NCI-H1436 treated with DMSO at 0.1 percent for 48 hours (cell line): ENCODE measurements at regions not wholly inside any gene's neighbourhood (a gene's known extent, or its start where the extent isn't known, plus 50 kb on each side); places are given as distances from the start of the nearest gene placed in this dataset.
"Not testable (repeated sequence)": the region's sequence is repeated elsewhere in the genome, so short reads cannot be mapped to it uniquely, and the experiment has no call there.

Experiments
- DNase-seq: peaks from one replicate; lab custom pipeline; 2025; lab: John Stamatoyannopoulos, UW

DNA sequence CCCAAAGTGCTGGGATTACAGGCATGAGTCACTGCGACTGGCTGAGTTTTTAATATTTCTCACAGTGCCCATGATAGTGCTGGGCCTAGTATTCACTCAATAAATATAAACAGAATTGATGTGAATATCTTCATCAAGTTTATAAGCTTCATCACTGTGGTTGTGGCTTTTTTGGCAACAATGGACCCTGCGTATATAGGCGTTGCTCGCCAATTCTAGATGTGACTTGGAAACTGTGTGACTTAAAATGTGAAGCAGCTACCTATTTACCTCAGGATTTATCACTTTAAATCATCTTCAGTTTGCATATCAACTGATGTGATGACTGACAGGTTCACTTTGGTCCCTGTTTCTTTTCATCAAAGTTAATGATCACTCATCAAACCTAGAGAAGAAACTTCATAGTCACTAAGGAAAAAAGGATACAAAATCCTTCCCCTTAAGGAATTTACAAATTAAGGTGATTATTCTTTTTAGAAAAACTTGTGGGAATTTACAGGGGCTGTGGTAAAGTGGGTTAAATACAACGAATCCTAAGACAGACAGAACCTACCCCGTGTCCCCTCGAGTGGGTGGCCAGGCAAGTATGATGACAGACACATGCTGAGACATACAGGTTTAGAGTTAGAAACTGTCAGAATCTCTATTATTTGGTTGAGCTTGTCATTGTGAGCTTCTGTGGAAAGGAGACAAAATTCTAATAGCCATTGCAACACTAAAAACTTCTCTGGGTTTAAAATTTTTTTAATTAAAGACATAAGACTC is 101.3 kb downstream of the AKAP11 start:
- DNase-seq, result no peak

- DNase-seq, result no peak
Observed at GRCh38 chr13:42375663-42376062, 103.7 kb downstream of the AKAP11 start.

- DNase-seq, result peak; percentile 44
Observed at GRCh38 chr13:42377640-42378382, 105.9 kb downstream of the AKAP11 start.

DNA sequence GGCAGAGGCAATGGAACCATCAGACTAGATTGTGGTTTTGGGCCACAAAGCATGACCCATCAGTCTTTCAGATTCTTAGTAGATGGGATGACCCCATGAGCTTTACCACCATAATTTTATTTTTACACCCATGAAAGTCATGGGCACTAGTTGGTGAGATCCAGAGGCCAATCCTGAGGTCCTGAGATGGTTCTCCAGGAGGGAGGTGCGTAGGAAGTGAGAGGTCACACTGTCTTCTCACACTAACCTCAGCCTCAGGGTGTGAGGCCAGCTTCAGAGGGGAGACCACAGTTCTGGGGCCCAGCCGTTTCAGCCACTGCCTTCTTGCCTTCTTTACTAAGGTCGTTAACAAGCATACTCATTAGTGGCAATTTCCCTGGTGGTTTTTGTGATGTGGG is 106.4 kb downstream of the AKAP11 start:
- DNase-seq, result no peak

- no peak for DNase-seq
Observed at GRCh38 chr13:42379241-42379640, 107.3 kb downstream of the AKAP11 start.

- no peak for DNase-seq
Observed at GRCh38 chr13:42380420-42381164, 108.6 kb downstream of the AKAP11 start.

- DNase-seq, result no peak
Observed at GRCh38 chr13:42381165-42381425, 109.1 kb downstream of the AKAP11 start.

- DNase-seq, result not testable (repeated sequence)
Observed at GRCh38 chr13:42381426-42381825, 109.5 kb downstream of the AKAP11 start.

DNA sequence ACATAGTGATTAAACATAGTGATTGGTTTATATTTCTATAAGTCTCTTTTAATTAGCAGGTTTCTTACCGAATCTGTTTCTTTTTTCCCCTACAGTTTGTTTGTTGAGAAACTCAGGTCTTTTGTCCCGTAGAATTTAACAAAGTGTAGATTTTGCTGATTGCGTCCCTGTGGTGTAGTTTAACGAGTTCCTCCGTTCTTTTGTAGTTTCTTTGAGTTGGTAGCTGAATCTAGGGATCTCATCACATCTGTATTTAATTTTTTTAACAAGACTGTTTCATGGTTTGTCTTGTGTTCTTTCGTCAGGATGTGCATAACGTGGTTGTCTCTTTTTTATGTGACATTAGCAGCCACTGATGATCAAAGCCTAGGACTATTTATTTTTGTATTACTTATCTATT is 111.1 kb downstream of the AKAP11 start:
- DNase-seq, result no peak

DNA sequence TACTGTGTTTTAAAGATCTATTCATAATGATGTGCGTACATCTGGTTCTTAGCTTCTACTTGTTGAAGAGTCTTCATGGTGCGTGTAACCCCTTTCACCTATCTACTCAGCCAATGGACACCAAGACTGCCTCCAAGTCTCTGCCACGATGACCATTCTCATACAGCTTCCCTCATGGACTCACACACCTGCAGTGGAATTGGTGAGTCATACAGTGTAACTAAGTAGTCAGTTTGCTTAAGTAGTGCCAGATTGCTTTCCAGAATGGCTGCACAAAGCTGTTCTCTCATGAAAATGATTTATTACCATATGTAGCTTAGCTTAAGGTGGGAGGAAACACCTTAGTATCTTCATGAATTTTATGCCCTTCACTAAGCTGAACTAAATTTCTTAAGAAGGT is 112.3 kb downstream of the AKAP11 start:
- peak; percentile 25 for DNase-seq

DNA sequence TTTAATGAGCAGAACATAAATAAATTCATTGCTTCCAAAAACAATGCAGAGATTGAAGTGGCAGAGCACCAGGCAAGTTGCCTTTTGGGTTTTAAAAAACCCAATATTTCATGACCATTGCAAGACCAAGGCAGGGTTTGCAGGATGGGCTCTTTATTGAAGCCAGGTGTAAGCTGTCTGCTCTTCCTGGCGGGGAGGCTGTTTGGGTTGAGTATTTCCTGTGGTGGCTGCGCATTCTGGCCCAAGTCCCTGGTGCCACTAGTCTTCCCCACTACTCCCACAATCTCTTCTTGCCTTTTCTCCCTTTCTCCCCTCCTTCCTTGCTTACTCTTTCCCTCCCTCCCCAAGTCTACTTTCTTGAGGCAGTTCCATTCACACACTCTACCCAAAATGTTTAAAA is 116.4 kb downstream of the AKAP11 start:
- DNase-seq, result no peak

DNA sequence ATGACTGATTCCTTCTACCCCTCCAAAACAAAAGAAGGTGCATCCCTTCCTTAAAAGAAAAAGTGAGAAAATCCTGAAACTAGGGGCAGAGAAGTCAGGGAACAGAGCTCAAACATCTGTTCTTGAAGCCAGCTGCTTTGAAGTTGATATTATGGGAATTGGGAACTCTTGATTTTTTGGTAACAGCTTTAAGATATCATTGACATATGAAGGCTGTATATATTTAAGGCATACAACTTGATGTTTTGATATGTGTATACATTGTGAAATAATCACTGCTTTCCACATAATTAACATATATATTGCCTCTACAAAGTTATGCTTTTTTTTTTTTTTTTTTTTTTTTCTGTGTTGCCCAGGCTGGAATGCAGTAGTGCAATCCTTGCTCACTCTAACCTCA is 117.1 kb downstream of the AKAP11 start:
- no peak for DNase-seq

- DNase-seq, result no peak
Observed at GRCh38 chr13:42392180-42392579, 120.2 kb downstream of the AKAP11 start.

DNA sequence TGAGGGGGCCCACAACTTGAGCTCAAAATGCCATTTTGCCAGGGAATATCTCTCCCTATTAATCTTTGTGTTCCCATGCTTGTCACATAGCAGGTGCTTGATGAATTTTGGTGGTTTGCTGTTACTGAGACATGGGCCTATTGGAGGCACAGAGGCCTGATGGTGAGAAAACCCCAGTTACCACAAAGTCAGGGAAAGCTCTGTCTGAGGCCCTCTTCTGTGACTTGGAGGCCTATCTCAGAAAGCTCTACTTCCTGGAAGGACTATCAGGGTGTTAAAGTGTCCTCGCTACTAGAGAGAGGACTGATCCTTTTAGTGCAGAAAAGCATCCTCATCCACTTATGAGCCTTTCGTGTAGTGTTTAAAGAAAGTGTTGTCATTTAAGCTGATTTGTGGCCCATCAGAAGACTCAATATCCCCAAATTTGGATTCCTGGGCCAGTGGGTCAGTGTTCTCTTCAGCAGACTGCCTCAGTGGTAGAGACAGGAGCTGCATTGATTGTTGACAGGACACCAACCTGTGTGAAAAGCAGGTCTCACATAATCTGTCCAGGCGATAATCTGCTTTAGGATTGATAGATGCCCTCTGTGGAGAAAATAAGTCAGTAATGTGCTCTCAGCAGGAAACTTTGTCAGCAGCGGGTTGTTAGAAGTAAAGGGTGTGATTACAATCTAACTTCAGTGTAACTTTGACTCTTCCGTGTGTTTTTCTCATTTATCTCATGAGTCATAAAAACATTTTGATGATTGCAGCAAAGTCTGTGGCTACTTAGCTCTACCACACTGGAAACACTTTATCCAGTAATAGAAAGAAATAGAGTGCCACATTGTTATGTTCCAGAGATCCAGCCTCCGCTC is 121.0 kb downstream of the AKAP11 start:
- no peak for DNase-seq

DNA sequence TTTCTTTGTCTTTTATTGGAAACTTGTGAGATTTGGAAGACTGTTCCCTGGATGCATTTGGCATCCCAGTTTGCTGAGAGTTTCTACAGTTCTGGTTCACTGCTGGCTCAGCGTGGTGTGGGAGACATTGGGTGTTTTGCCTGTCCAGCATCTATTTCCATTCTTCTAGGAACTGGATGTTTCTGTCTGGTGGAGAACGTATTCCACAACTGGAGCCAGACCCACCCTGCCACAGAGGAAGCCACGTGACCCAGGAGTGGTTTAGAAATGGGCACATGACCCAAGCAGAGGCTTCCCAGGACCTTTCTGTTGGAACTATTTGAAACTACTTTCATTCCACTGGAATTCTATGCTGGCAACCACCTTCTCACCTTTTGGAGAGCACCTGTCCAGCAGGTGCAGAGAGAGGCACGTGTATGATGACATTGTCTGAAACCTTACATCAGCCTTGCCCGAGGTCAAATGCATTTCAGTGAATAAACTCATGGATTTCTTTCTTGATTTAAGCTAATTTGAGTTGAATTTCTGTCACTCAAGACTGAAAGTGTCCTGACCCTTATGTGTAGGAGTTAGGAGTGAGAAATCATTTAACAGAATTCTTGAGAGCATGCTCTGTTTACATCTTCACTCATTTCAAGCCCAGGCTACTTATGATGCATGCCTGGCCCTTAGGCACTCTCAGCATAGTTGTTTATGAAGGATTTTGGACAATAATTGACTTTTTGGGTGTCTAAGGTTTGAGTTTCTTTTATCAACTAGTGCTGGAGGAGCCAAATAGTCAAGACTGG is 121.8 kb downstream of the AKAP11 start:
- no peak for DNase-seq

DNA sequence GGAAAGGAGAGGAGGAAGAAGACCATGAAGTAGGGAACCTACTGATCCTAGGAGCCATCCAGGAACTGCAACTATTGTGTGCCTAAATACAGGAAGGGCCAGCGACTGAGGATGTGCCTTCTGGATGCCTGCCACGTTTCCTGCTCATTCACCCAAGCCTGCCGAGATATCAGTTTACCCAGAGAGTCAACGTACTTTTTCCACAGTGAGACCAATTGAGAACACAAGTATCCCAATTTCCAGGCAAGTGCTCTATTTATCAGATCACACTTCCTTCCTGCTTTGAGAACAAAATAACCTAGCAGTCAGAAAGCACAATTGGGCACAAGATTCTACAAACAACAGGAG is 122.4 kb downstream of the AKAP11 start:
- no peak for DNase-seq

- no peak for DNase-seq
Observed at GRCh38 chr13:42394711-42395085, 122.7 kb downstream of the AKAP11 start.

- no peak for DNase-seq
Observed at GRCh38 chr13:42395086-42395821, 123.3 kb downstream of the AKAP11 start.

DNA sequence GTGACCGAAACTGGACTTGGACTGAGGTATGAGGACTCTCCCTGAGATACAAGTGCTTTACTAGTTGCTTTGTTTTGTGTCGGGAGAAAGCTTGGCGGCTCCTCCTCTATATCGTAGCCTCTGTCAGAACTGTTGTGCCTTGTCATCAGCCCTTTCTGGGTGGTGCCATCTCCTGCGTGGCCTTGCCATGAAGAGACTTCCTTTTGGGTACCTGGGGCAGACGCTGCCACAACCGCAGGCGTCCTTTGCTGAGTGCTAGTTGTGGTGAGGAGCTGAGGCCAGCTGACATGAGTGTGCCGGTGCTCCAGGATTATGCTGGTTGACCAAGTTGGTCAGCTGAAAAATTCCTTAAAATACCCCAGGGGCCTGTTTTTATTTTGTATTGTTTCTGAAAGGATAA is 124.5 kb downstream of the AKAP11 start:
- no peak for DNase-seq

GRCh38 chr13:42396901-42397655 is 125.1 kb downstream of the AKAP11 start:
- no peak for DNase-seq
